Activated T-helper 2 cell treated with anti-CD3 and anti-CD28 coated beads, Interferon-gamma antibody, Interleukin-2, Interleukin-4, amounts not matched to agents 10 μg/mL and 5 μg/mL and 100 μg/mL, durations not matched to agents 14 hours and 24 hours and 36 hours (primary cell): ENCODE measurements at regions not wholly inside any gene's neighbourhood (a gene's known extent, or its start where the extent isn't known, plus 50 kb on each side); places are given as distances from the start of the nearest gene placed in this dataset.

Experiments used
- DNase-seq: peaks from one replicate; pipeline ENCODE4 v3.0.0; 2021; ENCODE audit warnings: low spot score
- H3K27ac Mint-ChIP-seq: one replicate; pipeline ENCODE4 v1.8.0; 2021; ENCODE audit warnings: mixed read lengths
- H3K27me3 Mint-ChIP-seq: one replicate; pipeline ENCODE4 v1.8.0; 2021; ENCODE audit warnings: low read depth, mixed read lengths
- H3K36me3 Mint-ChIP-seq: one replicate; pipeline ENCODE4 v1.8.0; 2021; ENCODE audit warnings: low read depth, mixed read lengths
- H3K4me1 Mint-ChIP-seq: one replicate; pipeline ENCODE4 v1.8.0; 2021; ENCODE audit warnings: low read depth, mixed read lengths
- H3K4me3 Mint-ChIP-seq: one replicate; pipeline ENCODE4 v1.8.0; 2021; ENCODE audit warnings: low read depth, mild to moderate bottlenecking, moderate library complexity, mixed read lengths
- H3K9me3 Mint-ChIP-seq: one replicate; pipeline ENCODE4 v1.8.0; 2021; ENCODE audit warnings: mixed read lengths
- intact Hi-C: fragments of 100-400 bp; cut with micrococcal nuclease; formaldehyde crosslinking; loops from one replicate; pipeline ENCODE4 v1.15.1; 2023

DNA sequence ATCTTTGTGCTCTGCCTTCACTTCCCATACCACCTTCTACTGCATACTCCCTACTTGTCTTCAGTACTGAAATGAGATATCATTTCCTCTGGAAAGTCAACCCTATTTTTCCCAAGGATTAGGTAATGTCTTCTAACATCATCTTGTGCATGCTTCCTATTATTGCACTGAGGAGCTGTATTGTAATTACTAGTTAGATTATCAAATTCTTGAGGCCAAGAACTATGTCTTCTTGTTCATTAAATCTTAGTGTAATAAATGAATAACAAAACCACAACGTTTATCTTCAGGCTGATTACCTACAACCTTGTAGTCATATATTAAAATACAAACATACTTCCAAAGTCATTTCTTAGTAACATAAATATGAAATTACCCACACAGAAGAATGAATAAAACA, 87.9 kb upstream of the POU5F2 start:
- Mint-ChIP-seq H3K4me1 (no peaks in the 10 kb centered on the region), H3K27ac (no peak overlapping the region), H3K27me3 (no peaks in the 10 kb centered on the region), H3K4me3 (no peak overlapping the region), H3K36me3 (peaks cover 4% of the 10 kb centered on the region), H3K9me3 (peaks cover 14% of the 10 kb centered on the region)
- no peak for DNase-seq
- intact Hi-C loops: no loop called here

DNA sequence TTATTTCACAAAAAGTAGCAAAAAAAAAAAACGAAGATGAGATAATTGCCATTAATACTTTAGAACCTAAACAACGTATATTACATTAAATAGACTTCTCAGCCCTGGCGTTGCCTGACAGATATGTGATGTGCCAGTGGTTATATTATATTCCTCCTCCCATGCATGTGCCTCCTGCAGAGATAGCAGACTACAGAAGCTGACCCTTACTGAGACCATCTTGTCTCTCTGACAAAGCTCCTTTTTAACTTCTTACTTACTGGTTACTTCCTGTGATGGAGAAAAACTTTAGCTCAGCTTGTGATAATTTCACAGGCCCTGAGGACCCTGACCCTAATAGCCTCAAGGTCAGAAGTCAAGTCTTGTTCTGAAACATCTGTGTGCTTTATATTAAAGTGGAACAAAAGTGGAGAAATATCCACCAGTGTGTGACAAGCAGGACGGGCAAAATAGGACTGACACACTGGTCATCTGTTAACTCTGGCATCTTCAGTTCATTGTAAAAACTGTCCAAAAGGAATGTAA, 80.6 kb upstream of the POU5F2 start:
- intact Hi-C loops: no loop called here
- Mint-ChIP-seq H3K27me3 (no peaks in the 10 kb centered on the region), H3K4me3 (no peak overlapping the region), H3K36me3 (no peaks in the 10 kb centered on the region), H3K27ac (no peak overlapping the region), H3K4me1 (no peaks in the 10 kb centered on the region), H3K9me3 (peaks cover under 1% of the 10 kb centered on the region)
- no peak for DNase-seq

DNA sequence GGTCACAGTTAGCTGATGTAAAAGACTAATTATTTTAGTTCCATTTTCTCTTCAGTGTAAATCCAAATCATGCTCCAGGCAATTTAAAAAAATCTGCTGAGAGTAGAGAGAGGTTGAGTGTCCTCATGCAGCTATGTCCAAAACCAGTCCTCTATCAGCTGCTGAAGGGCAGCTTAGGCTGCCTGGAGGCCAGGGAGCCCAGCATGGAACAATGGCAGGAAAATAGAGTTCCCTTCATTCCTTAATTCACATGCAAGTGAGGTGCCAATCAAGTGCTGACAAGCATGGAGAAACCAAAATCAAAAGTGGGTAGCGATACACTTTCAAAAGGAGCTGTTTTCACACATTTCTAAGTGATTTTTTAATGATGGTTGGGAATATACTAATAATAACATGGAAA, 78.3 kb upstream of the POU5F2 start:
- Mint-ChIP-seq H3K27me3 (no peaks in the 10 kb centered on the region), H3K9me3 (no peaks in the 10 kb centered on the region), H3K4me3 (no peak overlapping the region), H3K27ac (no peak overlapping the region), H3K36me3 (no peaks in the 10 kb centered on the region), H3K4me1 (no peaks in the 10 kb centered on the region)
- intact Hi-C loops: no loop called here
- DNase-seq: no peak

DNA sequence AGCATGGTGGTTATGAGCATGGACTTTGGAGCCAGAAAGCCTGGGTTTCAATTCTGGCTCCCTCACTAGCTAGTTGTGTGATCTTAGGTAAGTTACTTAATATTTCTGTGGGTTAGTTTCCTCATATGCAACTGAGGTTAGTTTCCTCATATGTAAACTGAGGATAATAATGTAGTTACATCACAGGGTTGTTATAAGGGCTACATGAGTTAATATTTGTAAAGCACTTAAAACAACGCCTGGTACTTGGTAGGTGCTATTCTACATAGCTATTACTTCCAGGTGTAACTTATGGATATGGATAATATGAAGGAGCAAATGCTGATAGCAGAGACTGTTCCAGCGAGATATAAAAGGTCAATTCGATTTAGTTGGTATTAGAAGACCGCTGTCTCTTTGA, 69.4 kb upstream of the POU5F2 start:
- no peaks in the 10 kb centered on the region for H3K4me1 Mint-ChIP-seq
- no peaks in the 10 kb centered on the region for H3K9me3 Mint-ChIP-seq
- H3K27me3 Mint-ChIP-seq: no peaks in the 10 kb centered on the region
- intact Hi-C loops: no loop called here
- no peak overlapping the region for H3K4me3 Mint-ChIP-seq
- no peak for DNase-seq
- no peak overlapping the region for H3K27ac Mint-ChIP-seq
- H3K36me3 Mint-ChIP-seq: no peaks in the 10 kb centered on the region

DNA sequence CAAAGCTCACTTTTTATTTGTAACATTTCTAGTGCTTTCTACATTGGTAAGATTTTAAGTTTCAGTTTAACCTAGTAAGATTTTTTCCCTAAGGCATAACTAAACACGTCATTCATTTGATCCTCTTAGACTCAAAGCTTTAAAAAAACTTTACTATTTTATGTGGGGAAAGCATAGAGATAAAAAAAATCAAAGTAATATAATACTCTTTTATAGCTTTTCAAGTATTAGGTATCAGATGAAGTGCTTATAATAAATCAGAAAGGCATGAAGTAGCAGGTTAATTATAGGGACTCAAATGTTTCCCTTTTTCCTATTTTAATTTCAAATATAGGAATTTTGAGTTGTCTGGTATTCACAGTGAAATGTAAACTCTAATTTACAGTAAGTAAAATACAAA, 68.0 kb upstream of the POU5F2 start:
- Mint-ChIP-seq H3K36me3 (no peaks in the 10 kb centered on the region), H3K27me3 (no peaks in the 10 kb centered on the region), H3K4me3 (no peak overlapping the region), H3K9me3 (no peaks in the 10 kb centered on the region), H3K27ac (no peak overlapping the region), H3K4me1 (no peaks in the 10 kb centered on the region)
- DNase-seq: no peak
- intact Hi-C loops: no loop called here

DNA sequence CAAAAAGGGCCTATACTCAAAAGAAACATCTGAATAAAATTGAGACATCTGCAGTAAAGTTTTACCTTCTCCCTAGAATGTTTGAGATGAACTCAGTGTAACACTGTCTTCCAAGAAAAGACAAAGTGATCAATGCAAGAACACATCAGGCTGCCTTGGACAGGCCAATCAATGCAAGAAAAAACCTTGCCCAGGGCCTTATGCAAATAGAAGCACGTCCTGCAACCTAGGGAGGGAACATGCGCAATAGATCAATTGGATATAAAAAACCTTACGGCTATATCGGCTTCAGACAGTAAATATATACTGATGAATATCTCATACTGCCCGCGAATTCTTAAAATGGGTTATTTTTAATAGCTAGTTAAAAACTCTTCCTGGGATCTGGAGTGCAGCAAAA, 66.4 kb upstream of the POU5F2 start:
- no peaks in the 10 kb centered on the region for H3K27me3 Mint-ChIP-seq
- DNase-seq: no peak
- intact Hi-C loops: no loop called here
- no peaks in the 10 kb centered on the region for H3K4me1 Mint-ChIP-seq
- H3K27ac Mint-ChIP-seq: no peak overlapping the region
- H3K9me3 Mint-ChIP-seq: no peaks in the 10 kb centered on the region
- H3K4me3 Mint-ChIP-seq: no peak overlapping the region
- H3K36me3 Mint-ChIP-seq: no peaks in the 10 kb centered on the region

DNA sequence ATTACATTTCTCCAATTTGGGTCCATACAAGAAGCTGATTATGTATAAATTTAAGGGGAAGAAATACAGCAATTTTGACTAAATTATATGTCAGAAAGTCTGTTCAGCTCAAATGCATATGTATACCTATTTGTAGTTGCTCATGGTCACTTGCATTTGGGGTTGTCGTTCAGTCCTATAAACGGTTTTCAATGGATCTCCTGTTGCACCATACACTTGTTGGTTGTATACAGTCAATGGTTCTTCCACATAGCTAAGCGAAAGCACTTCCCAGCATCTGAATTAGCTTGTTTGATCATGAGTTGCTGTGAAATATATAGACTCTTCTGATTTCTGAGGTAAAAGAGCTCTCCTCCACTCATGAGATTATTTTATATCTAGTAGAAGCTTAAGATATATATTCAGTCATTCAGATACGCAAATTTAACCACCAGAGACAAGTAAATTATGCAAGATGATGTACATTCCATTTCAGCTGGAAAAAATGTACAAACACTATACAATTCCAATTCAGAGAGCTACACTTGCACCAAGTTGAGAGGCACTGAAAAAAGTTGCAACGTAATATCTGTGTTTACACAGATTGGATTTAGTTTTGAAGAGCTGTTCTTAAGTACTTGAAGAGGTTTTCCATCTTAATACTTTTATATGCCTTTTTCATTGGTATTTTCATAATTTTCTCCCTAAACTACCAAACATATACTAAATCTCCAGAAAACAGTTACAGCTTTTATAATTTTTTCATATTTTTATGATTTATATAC, 64.4 kb upstream of the POU5F2 start:
- no peak overlapping the region for H3K27ac Mint-ChIP-seq
- no peaks in the 10 kb centered on the region for H3K9me3 Mint-ChIP-seq
- DNase-seq: no peak
- intact Hi-C loops: no loop called here
- H3K36me3 Mint-ChIP-seq: no peaks in the 10 kb centered on the region
- H3K4me1 Mint-ChIP-seq: peaks cover 2% of the 10 kb centered on the region
- no peaks in the 10 kb centered on the region for H3K27me3 Mint-ChIP-seq
- no peak overlapping the region for H3K4me3 Mint-ChIP-seq

DNA sequence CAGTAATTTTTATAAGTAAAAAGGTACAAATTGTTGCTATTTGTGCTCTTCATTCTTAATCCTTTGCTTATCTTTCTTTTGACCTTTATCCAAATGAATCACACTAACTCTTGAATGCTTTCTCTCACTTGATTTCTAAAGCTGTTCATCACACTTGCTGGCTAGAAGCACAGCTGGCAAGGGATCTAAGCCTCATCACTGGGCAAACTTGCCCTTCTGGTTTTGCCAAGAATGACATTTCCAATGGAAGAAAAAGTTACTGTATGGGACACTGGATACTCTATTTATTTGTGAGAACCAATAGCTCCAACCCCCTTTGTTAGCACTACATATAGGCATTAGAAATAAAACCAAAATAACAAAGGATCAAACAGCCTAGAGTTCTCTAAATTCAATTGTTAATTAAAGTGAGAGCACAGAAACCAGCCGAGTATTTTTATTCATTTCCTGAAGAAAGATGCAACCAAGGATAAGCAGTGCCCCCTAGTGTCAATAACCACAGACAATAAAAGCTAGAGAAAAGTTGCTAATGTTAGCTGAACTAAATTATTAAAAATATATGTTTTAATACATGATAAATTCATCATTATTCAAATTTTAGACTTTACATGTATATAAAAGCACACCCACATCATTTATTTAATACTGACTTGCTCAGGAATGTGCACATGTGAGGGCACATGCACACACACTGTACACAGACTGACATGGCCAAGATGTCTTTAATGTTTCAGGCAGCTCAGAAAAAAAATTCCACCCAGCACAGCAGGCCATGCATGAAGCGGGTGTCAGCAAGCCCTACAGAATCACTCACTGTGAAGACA, 59.8 kb upstream of the POU5F2 start:
- no peaks in the 10 kb centered on the region for H3K9me3 Mint-ChIP-seq
- DNase-seq: no peak
- no peaks in the 10 kb centered on the region for H3K36me3 Mint-ChIP-seq
- no peaks in the 10 kb centered on the region for H3K27me3 Mint-ChIP-seq
- peaks cover 2% of the 10 kb centered on the region for H3K4me1 Mint-ChIP-seq
- H3K4me3 Mint-ChIP-seq: no peak overlapping the region
- intact Hi-C loops: loop anchor here (1.0 to 5.0 kb wide), 3 partner anchors 116 to 218 kb away; partner anchors contain the start of gene NR2F1
- no peak overlapping the region for H3K27ac Mint-ChIP-seq

DNA sequence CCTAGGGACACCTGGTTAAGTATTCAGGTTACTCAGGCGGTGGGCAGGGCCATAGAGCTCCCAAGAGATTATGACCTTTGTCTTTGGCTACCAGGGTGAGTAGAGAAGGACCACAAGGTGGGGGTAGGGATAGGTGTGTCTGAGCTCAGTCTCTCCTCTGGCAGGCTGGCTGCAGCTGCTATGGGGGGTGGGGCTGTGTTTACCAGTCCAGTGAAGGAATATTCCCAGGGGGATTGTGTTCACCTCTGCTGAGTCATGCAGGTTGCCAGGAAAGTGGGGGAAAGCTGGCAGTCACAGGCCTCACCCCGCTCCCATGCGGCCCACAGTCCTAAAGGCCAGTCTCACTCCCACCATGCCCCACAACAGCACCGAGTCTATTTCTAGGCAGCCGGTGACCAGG, 53.6 kb upstream of the POU5F2 start:
- H3K27ac Mint-ChIP-seq: no peak overlapping the region
- no peaks in the 10 kb centered on the region for H3K27me3 Mint-ChIP-seq
- intact Hi-C loops: no loop called here
- H3K9me3 Mint-ChIP-seq: no peaks in the 10 kb centered on the region
- H3K36me3 Mint-ChIP-seq: no peaks in the 10 kb centered on the region
- no peak for DNase-seq
- H3K4me1 Mint-ChIP-seq: no peaks in the 10 kb centered on the region
- no peak overlapping the region for H3K4me3 Mint-ChIP-seq

DNA sequence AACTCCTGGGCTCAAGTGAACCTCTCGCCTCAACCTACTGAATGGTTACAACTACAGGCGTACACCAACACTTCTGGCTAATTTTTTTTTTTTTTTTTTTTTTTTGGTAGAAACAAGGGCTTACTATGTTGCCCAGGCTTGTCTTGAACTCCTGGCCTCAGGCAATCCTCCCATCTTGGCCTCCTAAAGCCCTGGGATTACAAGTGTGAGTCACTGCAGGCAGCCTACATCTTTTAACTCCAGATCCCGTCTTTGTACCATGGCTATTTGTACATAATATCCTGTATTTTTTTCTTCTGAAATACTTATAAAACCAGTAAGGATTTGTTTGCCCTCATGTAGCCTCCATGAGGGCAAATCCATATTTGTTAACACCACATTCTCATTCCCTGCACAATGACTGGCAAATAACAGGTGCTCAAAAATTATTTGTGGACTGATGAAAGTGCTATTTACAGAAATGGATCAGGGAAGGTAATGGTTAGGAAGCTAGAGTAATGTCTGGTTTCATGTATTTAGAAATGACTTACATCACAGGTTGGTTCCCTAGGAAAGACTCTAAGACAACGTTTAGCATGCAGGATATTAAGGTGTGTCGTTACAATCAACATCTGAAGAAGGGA, 51.9 kb upstream of the POU5F2 start:
- no peaks in the 10 kb centered on the region for H3K27me3 Mint-ChIP-seq
- H3K4me3 Mint-ChIP-seq: no peak overlapping the region
- intact Hi-C loops: no loop called here
- no peaks in the 10 kb centered on the region for H3K4me1 Mint-ChIP-seq
- H3K36me3 Mint-ChIP-seq: no peaks in the 10 kb centered on the region
- H3K9me3 Mint-ChIP-seq: no peaks in the 10 kb centered on the region
- H3K27ac Mint-ChIP-seq: no peak overlapping the region
- no peak for DNase-seq

DNA sequence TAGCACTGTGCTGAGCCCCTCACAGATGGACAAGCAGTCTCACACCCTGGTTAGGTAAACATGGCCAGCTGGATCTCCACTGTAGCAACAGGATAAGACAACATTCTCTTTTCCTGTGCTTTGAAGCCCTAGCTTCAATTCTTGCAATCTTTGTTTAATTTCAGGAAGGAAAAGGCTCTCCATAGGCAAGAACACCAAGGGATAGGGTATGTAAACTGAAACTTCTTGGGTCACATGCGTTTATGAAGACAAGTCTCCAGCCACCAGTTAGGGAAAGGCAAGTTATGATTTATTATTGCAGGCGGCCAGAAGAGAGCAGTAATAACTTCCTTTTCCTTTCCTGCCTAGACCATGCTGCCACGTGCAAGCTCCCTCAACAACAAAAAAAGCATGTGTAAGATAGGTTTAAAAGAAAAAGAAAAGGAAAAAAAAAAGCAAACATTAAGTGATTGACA, 50.1 kb upstream of the POU5F2 start:
- DNase-seq: no peak
- Mint-ChIP-seq H3K27ac (no peak overlapping the region), H3K36me3 (no peaks in the 10 kb centered on the region), H3K4me3 (no peak overlapping the region), H3K4me1 (no peaks in the 10 kb centered on the region), H3K9me3 (no peaks in the 10 kb centered on the region), H3K27me3 (no peaks in the 10 kb centered on the region)
- intact Hi-C loops: no loop called here
